Endodermal cell (in vitro differentiated cells): ENCODE measurements at regions not wholly inside any gene's neighbourhood (a gene's known extent, or its start where the extent isn't known, plus 50 kb on each side); places are given as distances from the start of the nearest gene placed in this dataset.
"Not testable (repeated sequence)": the region's sequence is repeated elsewhere in the genome, so short reads cannot be mapped to it uniquely, and the experiment has no call there.

Experiments used
- DNase-seq: peaks from one replicate; pipeline ENCODE4 v3.0.0-alpha.2; 2017
- H3K27ac ChIP-seq: 2 replicates; pipeline ENCODE4 v1.5.1; 2013; ENCODE audit warnings: mild to moderate bottlenecking, low read depth, low read length, moderate library complexity
- H3K27me3 ChIP-seq: 2 replicates; pipeline ENCODE4 v1.6.1; 2013; ENCODE audit warnings: mild to moderate bottlenecking, low read length, moderate library complexity; ENCODE audit not compliant: insufficient read depth, control insufficient read depth, poor library complexity, severe bottlenecking
- H3K36me3 ChIP-seq: 2 replicates; pipeline ENCODE4 v1.7.0; 2013; ENCODE audit warnings: mild to moderate bottlenecking, low read length, moderate library complexity; ENCODE audit not compliant: control insufficient read depth, insufficient read depth
- H3K4me1 ChIP-seq: one replicate; pipeline ENCODE4 v1.7.0; 2013; ENCODE audit warnings: low read length; ENCODE audit not compliant: control insufficient read depth, insufficient read depth
- H3K4me3 ChIP-seq: 2 replicates; pipeline ENCODE4 v1.5.1; 2013; ENCODE audit warnings: mild to moderate bottlenecking, low read length, moderate library complexity
- H3K9ac ChIP-seq: 2 replicates; pipeline ENCODE4 v1.6.1; 2013; ENCODE audit warnings: mild to moderate bottlenecking, low read length, moderate library complexity; ENCODE audit not compliant: poor library complexity, severe bottlenecking; ENCODE audit errors: extremely low read depth
- H3K9me3 ChIP-seq: 2 replicates; pipeline ENCODE4 v1.6.1; 2013; ENCODE audit warnings: mild to moderate bottlenecking, low read length, moderate library complexity; ENCODE audit not compliant: control insufficient read depth
- H3K27ac Mint-ChIP-seq: 2 replicates; pipeline ENCODE4 v1.8.0; 2020; ENCODE audit warnings: mixed read lengths
- H3K27me3 Mint-ChIP-seq: 2 replicates; pipeline ENCODE4 v1.8.0; 2021; ENCODE audit warnings: mild to moderate bottlenecking, mixed read lengths; ENCODE audit not compliant: insufficient read depth
- H3K36me3 Mint-ChIP-seq: 2 replicates; pipeline ENCODE4 v1.8.0; 2020; ENCODE audit warnings: low read depth, mixed read lengths
- H3K4me1 Mint-ChIP-seq: 2 replicates; pipeline ENCODE4 v1.8.0; 2020; ENCODE audit warnings: mixed read lengths
- H3K4me3 Mint-ChIP-seq: 2 replicates; pipeline ENCODE4 v1.8.0; 2020; ENCODE audit warnings: mild to moderate bottlenecking, moderate library complexity, mixed read lengths
- H3K9me3 Mint-ChIP-seq: 2 replicates; pipeline ENCODE4 v1.8.0; 2020; ENCODE audit warnings: mild to moderate bottlenecking, mixed read lengths
- WGBS, 2 experiments: methylation state at CpG; one replicate each; pipeline versions ENCODE4 v1.1.5 to v1.1.7; 2013; ENCODE audit warnings: missing lambda C conversion rate in 2 of 2, mixed read lengths in 1 of 2; ENCODE audit not compliant: insufficient coverage in 1 of 2, insufficient read length in 1 of 2; 5-methylcytosine and 5-hydroxymethylcytosine counted together
- TF ChIP-seq, protein P1 (sequence below): fragments of 200-600 bp; sonication (generic); conservative IDR thresholded peaks from 2 replicates; pipeline ENCODE4 v1.5.0; 2021; ENCODE audit warnings: antibody characterized with exemption, mild to moderate bottlenecking

DNA sequence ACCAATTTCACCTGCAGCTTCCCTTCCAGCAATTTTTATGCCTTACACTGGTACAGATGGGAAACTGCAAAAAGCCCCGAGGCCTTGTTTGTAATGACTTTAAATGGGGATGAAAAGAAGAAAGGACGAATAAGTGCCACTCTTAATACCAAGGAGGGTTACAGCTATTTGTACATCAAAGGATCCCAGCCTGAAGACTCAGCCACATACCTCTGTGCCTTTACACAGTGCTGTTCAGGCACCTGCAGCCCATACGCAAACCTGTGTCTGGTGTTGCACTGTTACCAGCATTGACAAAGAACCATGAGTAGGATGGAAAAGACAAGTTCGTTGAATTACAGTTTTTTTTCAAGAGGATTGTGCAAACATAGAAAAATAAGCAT, 432.0 kb upstream of the OR4E1 start:
- no peak for DNase-seq
- H3K27ac Mint-ChIP-seq, result no peak overlapping the region
- Histone ChIP-seq H3K4me3 (no peak overlapping the region), H3K27me3 (no peaks in the 10 kb centered on the region), H3K9ac (no peak overlapping the region), H3K36me3 (no peaks in the 10 kb centered on the region), H3K27ac (no peak overlapping the region), H3K9me3 (no peaks in the 10 kb centered on the region), H3K4me1 (no peaks in the 10 kb centered on the region)
- no peaks in the 10 kb centered on the region for H3K36me3 Mint-ChIP-seq
- 93 to 95% methylated on average over 2 to 4 of the region's 4 CpGs for WGBS, 2 experiments
- H3K4me1 Mint-ChIP-seq, result no peaks in the 10 kb centered on the region
- H3K9me3 Mint-ChIP-seq, result no peaks in the 10 kb centered on the region
- H3K4me3 Mint-ChIP-seq, result no peak overlapping the region
- TF ChIP-seq, protein P1, sequence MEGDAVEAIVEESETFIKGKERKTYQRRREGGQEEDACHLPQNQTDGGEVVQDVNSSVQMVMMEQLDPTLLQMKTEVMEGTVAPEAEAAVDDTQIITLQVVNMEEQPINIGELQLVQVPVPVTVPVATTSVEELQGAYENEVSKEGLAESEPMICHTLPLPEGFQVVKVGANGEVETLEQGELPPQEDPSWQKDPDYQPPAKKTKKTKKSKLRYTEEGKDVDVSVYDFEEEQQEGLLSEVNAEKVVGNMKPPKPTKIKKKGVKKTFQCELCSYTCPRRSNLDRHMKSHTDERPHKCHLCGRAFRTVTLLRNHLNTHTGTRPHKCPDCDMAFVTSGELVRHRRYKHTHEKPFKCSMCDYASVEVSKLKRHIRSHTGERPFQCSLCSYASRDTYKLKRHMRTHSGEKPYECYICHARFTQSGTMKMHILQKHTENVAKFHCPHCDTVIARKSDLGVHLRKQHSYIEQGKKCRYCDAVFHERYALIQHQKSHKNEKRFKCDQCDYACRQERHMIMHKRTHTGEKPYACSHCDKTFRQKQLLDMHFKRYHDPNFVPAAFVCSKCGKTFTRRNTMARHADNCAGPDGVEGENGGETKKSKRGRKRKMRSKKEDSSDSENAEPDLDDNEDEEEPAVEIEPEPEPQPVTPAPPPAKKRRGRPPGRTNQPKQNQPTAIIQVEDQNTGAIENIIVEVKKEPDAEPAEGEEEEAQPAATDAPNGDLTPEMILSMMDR, result no peak
- no peaks in the 10 kb centered on the region for H3K27me3 Mint-ChIP-seq

DNA sequence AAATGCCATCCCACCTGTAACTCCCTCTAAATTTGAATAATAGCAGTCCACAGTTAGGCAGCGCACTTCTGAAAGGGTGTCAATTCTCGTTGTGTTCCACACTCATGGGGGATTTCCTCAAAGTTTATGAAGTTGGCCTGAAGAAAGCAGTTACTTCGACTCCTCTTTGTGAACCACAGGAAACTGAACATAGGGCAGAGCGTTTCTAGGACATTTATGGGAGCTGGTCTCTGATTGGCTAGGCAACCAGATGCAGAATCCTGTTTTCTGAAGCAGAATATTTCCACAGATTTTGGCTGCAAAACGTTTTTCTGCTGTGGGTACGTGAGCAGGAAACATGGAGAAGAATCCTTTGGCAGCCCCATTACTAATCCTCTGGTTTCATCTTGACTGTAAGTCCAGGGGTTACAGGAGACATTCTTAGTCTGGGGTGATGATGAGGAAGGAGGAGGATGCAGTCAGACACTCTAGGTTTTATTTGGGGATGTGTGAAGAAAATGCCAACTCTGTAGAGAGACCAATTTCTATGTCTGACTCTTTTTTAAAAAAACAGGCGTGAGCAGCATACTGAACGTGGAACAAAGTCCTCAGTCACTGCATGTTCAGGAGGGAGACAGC, 431.5 kb upstream of the OR4E1 start:
- no peak for DNase-seq
- H3K36me3 Mint-ChIP-seq, result no peaks in the 10 kb centered on the region
- H3K27me3 Mint-ChIP-seq, result no peaks in the 10 kb centered on the region
- H3K27me3 ChIP-seq, result no peaks in the 10 kb centered on the region
- H3K9me3 ChIP-seq, result no peaks in the 10 kb centered on the region
- H3K4me3 ChIP-seq, result no peak overlapping the region
- H3K4me3 Mint-ChIP-seq, result no peak overlapping the region
- H3K4me1 Mint-ChIP-seq, result peaks cover under 1% of the 10 kb centered on the region
- H3K9me3 Mint-ChIP-seq, result no peaks in the 10 kb centered on the region
- H3K9ac ChIP-seq, result no peak overlapping the region
- TF ChIP-seq, protein P1, result no peak
- 77 to 89% methylated on average over 6 to 8 of the region's 8 CpGs for WGBS, 2 experiments
- H3K4me1 ChIP-seq, result no peaks in the 10 kb centered on the region
- no peaks in the 10 kb centered on the region for H3K36me3 ChIP-seq
- H3K27ac Mint-ChIP-seq, result no peak overlapping the region
- no peak overlapping the region for H3K27ac ChIP-seq

DNA sequence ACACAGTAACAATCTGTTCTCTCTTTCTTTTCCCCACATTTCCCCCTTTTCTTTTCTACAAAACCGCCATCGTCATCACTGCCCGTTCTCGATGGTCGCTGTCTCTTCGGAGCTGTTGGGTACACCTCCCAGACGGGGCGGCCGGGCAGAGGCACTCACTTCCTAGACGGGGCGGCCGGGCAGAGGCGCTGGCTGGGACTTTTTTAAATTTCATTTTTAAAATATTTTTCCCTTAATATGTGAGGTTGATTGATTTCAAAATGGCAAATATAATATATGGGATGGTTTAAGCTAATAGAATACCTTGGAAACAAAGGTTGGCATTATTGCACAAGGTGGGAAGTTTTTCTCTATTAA, 427.1 kb upstream of the OR4E1 start:
- WGBS, 2 experiments, result 94 to 95% methylated on average over 7 to 12 of the region's 13 CpGs
- H3K27ac ChIP-seq, H3K4me3 ChIP-seq, H3K27ac Mint-ChIP-seq, H3K9me3 ChIP-seq, DNase-seq, H3K4me3 Mint-ChIP-seq, H3K36me3 ChIP-seq, H3K36me3 Mint-ChIP-seq, H3K27me3 Mint-ChIP-seq, H3K27me3 ChIP-seq, H3K9me3 Mint-ChIP-seq, H3K4me1 ChIP-seq, H3K9ac ChIP-seq, H3K4me1 Mint-ChIP-seq: not testable (repeated sequence)
